KMS-11 (cell line): ENCODE measurements at regions not wholly inside any gene's neighbourhood (a gene's known extent, or its start where the extent isn't known, plus 50 kb on each side); places are given as distances from the start of the nearest gene placed in this dataset.
"Not testable (repeated sequence)": the region's sequence is repeated elsewhere in the genome, so short reads cannot be mapped to it uniquely, and the experiment has no call there.

Source experiments
- H2AFZ ChIP-seq: fragments of 200-600 bp; sonication (generic); 2 replicates; pipeline ENCODE4 v1.6.1; 2016; ENCODE audit warnings: antibody characterized with exemption, mixed run types, low read depth
- H3K27ac ChIP-seq: fragments of 200-600 bp; sonication (generic); 2 replicates; pipeline ENCODE4 v1.6.1; 2016; ENCODE audit warnings: mild to moderate bottlenecking, mixed run types
- H3K27me3 ChIP-seq: fragments of 200-600 bp; sonication (generic); 2 replicates; pipeline ENCODE4 v1.6.1; 2017; ENCODE audit warnings: mild to moderate bottlenecking, low read depth, mixed run types, moderate library complexity; ENCODE audit not compliant: insufficient read depth
- H3K36me3 ChIP-seq: fragments of 200-600 bp; sonication (generic); 2 replicates; pipeline ENCODE4 v1.6.1; 2017; ENCODE audit warnings: mild to moderate bottlenecking, mixed run types; ENCODE audit not compliant: insufficient read depth
- H3K4me1 ChIP-seq: fragments of 200-600 bp; sonication (generic); 2 replicates; pipeline ENCODE4 v1.6.1; 2016; ENCODE audit warnings: mild to moderate bottlenecking, low read depth, mixed run types; ENCODE audit not compliant: poor library complexity, severe bottlenecking
- H3K4me2 ChIP-seq: fragments of 200-600 bp; sonication (generic); 2 replicates; pipeline ENCODE4 v1.7.0; 2016; ENCODE audit warnings: mild to moderate bottlenecking, mixed run types
- H3K4me3 ChIP-seq: fragments of 200-600 bp; sonication (generic); IDR thresholded peaks from 2 replicates; pipeline ENCODE4 v1.6.1; 2017; ENCODE audit warnings: low read depth, low read length, mixed read lengths; ENCODE audit not compliant: insufficient read depth
- H3K79me2 ChIP-seq: fragments of 200-600 bp; sonication (generic); 2 replicates; pipeline ENCODE4 v1.6.1; 2016; ENCODE audit warnings: low read depth, mixed run types; ENCODE audit not compliant: insufficient read depth
- H3K9ac ChIP-seq: fragments of 200-600 bp; sonication (generic); 2 replicates; pipeline ENCODE4 v1.6.1; 2016; ENCODE audit warnings: mild to moderate bottlenecking, mixed run types
- H4K20me1 ChIP-seq: fragments of 200-600 bp; sonication (generic); 2 replicates; pipeline ENCODE4 v1.6.1; 2016; ENCODE audit warnings: mild to moderate bottlenecking, mixed run types; ENCODE audit not compliant: insufficient read depth
- CTCF ChIP-seq: fragments of 200-600 bp; sonication (generic); conservative IDR thresholded peaks from 2 replicates; pipeline ENCODE4 v1.6.1; 2017; ENCODE audit warnings: low read depth, mild to moderate bottlenecking, antibody characterized with exemption, low read length, moderate library complexity, mixed read lengths

- Histone ChIP-seq H3K27me3 (no peaks in the 10 kb centered on the region), H3K36me3 (no peaks in the 10 kb centered on the region), H3K4me3 (no peak overlapping the region), H3K9ac (no peak overlapping the region), H2AFZ (no peak overlapping the region), H3K4me2 (no peak overlapping the region), H3K4me1 (no peaks in the 10 kb centered on the region), H3K27ac (no peak overlapping the region), H3K79me2 (no peaks in the 10 kb centered on the region), H4K20me1 (no peaks in the 10 kb centered on the region)
- no peak for TF ChIP-seq CTCF
Measured at GRCh38 chr3:732326-732928, 360.4 kb upstream of the CNTN6 start.

- H3K79me2 ChIP-seq, result no peaks in the 10 kb centered on the region
- no peaks in the 10 kb centered on the region for H3K36me3 ChIP-seq
- H3K27me3 ChIP-seq, result no peaks in the 10 kb centered on the region
- no peak overlapping the region for H3K9ac ChIP-seq
- H2AFZ ChIP-seq, result no peak overlapping the region
- H3K4me2 ChIP-seq, result no peak overlapping the region
- H3K27ac ChIP-seq, result no peak overlapping the region
- H4K20me1 ChIP-seq, result no peaks in the 10 kb centered on the region
- no peaks in the 10 kb centered on the region for H3K4me1 ChIP-seq
- no peak overlapping the region for H3K4me3 ChIP-seq
- no peak for TF ChIP-seq CTCF
Measured at GRCh38 chr3:733313-733712, 359.5 kb upstream of the CNTN6 start.

- Histone ChIP-seq H3K27me3 (no peaks in the 10 kb centered on the region), H3K4me1 (no peaks in the 10 kb centered on the region), H3K79me2 (no peaks in the 10 kb centered on the region), H4K20me1 (no peaks in the 10 kb centered on the region), H3K4me2 (no peak overlapping the region), H3K4me3 (no peak overlapping the region), H3K27ac (no peak overlapping the region), H3K9ac (no peak overlapping the region), H2AFZ (no peak overlapping the region), H3K36me3 (no peaks in the 10 kb centered on the region)
- TF ChIP-seq CTCF, result no peak
Measured at GRCh38 chr3:757711-758110, 335.1 kb upstream of the CNTN6 start.

- no peak overlapping the region for H3K4me2 ChIP-seq
- no peaks in the 10 kb centered on the region for H3K27me3 ChIP-seq
- no peaks in the 10 kb centered on the region for H3K4me1 ChIP-seq
- no peak overlapping the region for H3K4me3 ChIP-seq
- no peaks in the 10 kb centered on the region for H4K20me1 ChIP-seq
- H3K36me3 ChIP-seq, result no peaks in the 10 kb centered on the region
- H2AFZ ChIP-seq, result no peak overlapping the region
- no peak overlapping the region for H3K27ac ChIP-seq
- no peaks in the 10 kb centered on the region for H3K79me2 ChIP-seq
- TF ChIP-seq CTCF, result no peak
- no peak overlapping the region for H3K9ac ChIP-seq
Measured at GRCh38 chr3:759106-759505, 333.7 kb upstream of the CNTN6 start.

GRCh38 chr3:773433-773832, 319.4 kb upstream of the CNTN6 start:
- H3K9ac ChIP-seq, H3K27me3 ChIP-seq, H3K27ac ChIP-seq, H3K4me1 ChIP-seq, H3K4me2 ChIP-seq, H3K36me3 ChIP-seq, H2AFZ ChIP-seq, H4K20me1 ChIP-seq, H3K4me3 ChIP-seq, H3K79me2 ChIP-seq: not testable (repeated sequence)
